Skin epidermis (tissue), 12 donors: ENCODE measurements at regions not wholly inside any gene's neighbourhood (a gene's known extent, or its start where the extent isn't known, plus 50 kb on each side); places are given as distances from the start of the nearest gene placed in this dataset.
"Not testable (repeated sequence)": the region's sequence is repeated elsewhere in the genome, so short reads cannot be mapped to it uniquely, and the experiment has no call there.

ENCODE experiments used
- H3K27ac ChIP-seq, 21 experiments: fragments of 200-600 bp; sonication (generic) in 11 of 21; one replicate each; pipeline ENCODE4 v1.5.0; 2020; ENCODE audit warnings: mild to moderate bottlenecking in 3 of 21, inconsistent platforms in 2 of 21, moderate library complexity in 2 of 21
- H3K4me3 ChIP-seq, 7 experiments: fragments of 200-600 bp; sonication (generic) in 2 of 7; one replicate each; pipeline ENCODE4 v1.5.0; 2020; ENCODE audit warnings: inconsistent platforms in 2 of 7, mild to moderate bottlenecking in 2 of 7, moderate library complexity in 1 of 7

- no peak overlapping the region for H3K27ac ChIP-seq
- H3K4me3 ChIP-seq: no peak overlapping the region
These were observed 50.4 kb upstream of the SOD1 start for GRCh38 chr21:31609081-31609480.

GRCh38 chr21:31607791-31608190, 51.7 kb upstream of the SOD1 start:
- Histone ChIP-seq H3K27ac (no peak overlapping the region), H3K4me3 (no peak overlapping the region)

DNA sequence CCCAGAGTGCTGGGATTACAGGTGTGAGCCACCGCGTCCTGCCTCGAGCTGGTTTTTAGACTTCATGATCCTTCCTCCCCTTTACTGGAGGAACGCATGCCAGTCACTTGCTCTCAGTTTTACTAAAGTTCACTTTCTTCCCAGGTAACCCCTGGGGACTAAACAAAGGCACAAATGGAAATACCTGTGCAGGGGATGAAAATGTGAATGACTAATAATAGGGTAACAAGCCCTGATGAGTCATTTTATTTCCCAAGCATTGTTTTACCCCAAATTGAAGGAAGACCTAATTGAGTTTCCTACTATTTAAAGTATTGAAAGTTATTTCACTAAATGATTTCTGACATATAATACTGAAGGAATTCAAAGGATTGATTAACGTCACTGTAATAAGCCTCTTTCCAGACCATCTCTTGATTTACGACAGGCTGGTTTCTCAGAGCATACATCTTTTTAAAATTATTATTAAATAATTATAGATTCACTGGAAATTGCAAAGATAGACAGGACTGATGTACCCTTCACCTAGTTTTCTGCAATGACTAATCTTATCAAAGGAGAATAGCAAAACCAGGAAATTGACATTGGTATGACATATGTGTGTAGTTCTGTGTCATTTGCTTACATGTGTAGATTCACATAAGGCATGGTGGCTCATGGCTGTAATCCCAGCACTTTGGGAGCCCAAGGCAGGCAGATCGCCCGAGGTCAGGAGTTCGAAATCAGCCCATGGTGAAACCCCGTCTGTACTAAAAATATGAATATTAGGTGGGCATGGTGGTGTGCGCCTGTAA, 53.2 kb upstream of the SOD1 start:
- H3K27ac ChIP-seq: no peak overlapping the region
- H3K4me3 ChIP-seq: no peak overlapping the region

DNA sequence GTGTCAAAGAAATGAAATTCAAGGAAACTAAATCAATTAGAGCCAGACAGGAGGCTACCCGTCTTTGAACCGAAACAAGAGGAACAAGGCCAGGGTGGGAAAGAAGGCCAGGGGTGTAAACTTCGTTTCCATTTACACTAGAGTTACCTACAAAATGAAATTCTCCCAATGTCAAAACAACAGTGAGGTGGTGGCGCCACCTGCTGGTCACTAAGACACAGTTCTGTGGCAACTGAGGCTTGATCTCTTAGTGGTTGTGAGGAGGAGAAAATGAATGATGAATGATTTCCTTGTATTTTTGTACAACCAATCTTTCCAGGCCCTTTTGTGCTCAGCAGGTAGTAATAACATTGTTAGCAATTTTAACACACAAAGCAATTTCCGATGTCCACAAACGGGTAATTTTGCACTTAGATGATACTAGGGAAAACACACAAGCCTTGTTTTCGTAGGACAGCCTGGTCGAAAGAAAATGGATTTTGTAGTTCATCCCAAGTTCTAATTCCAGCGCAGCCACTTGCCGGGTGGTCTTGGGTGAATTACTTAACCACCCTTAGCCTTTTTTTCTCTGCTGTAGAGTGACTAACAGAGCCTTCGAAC, 54.8 kb upstream of the SOD1 start:
- Histone ChIP-seq H3K4me3 (no peak overlapping the region), H3K27ac (no peak overlapping the region)

DNA sequence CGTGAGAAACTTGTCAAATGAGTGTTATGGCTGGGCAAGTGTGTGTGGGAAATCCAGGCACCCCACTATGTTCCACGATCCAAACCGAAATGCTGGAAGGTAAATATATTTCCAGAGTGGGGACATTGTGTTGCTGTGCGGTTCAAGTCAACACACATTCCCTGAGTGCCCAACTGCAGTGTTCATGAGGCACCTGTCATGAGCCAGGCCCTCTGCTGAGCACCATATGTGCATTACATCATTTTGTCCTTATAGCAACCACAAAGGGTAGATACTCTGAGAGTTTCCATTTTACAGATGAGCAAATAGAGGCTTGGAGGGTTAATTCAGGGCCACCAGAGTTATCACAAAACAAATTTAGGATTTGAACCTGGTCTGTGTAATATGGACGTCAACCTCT, 59.9 kb upstream of the SOD1 start:
- no peak overlapping the region for H3K4me3 ChIP-seq
- H3K27ac ChIP-seq: no peak overlapping the region

- H3K27ac ChIP-seq: no peak overlapping the region
- no peak overlapping the region for H3K4me3 ChIP-seq
These were observed 60.5 kb upstream of the SOD1 start for GRCh38 chr21:31599013-31599412.

GRCh38 chr21:31597683-31598082, 61.8 kb upstream of the SOD1 start:
- no peak overlapping the region for H3K4me3 ChIP-seq
- H3K27ac ChIP-seq: no peak overlapping the region

- H3K4me3 ChIP-seq: no peak overlapping the region
- no peak overlapping the region for H3K27ac ChIP-seq
These were observed 63.4 kb upstream of the SOD1 start for GRCh38 chr21:31596055-31596454.

GRCh38 chr21:31594726-31595125, 64.8 kb upstream of the SOD1 start:
- no peak overlapping the region for H3K4me3 ChIP-seq
- no peak overlapping the region for H3K27ac ChIP-seq

DNA sequence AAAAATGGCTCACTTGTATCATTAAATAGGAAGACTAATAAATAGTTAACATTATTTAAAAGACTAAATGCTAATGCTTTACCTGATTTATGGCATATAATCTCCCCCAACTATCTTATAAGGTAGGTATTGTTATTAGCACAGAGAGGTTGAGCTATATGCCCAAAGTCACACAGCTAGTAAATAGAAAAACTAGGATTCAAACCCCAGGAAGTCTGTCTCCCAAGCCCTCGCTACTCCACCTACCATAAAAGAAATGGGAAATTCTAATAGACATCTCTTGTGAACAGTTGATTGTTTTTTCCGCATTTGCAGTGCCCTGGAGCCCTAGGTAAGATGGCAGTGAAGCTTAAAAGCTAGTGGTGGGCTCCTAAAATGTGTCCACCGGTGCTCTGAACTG, 65.2 kb upstream of the SOD1 start:
- H3K4me3 ChIP-seq: no peak overlapping the region
- H3K27ac ChIP-seq: no peak overlapping the region

- no peak overlapping the region for H3K27ac ChIP-seq
- no peak overlapping the region for H3K4me3 ChIP-seq
These were observed 66.4 kb upstream of the SOD1 start for GRCh38 chr21:31592963-31593560.

DNA sequence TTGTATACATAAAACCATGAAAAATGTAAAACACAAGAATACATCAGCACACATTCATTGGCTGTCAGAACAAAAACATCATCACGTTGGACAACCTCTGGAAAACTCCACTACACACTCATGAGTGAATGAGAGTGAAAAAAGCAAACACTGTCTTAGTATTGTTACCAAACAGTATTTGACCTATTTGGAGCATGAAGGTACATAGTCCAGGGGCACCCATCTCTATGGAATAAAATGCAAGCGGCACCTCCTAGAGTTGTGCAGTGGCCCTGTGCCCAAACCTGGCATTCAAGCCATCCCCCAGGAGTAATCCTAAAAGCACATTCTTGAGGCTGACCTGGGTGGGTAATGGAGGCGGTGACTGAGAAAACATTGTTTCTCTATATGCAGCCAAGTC, 67.0 kb upstream of the SOD1 start:
- Histone ChIP-seq H3K4me3 (no peak overlapping the region), H3K27ac (no peak overlapping the region)

DNA sequence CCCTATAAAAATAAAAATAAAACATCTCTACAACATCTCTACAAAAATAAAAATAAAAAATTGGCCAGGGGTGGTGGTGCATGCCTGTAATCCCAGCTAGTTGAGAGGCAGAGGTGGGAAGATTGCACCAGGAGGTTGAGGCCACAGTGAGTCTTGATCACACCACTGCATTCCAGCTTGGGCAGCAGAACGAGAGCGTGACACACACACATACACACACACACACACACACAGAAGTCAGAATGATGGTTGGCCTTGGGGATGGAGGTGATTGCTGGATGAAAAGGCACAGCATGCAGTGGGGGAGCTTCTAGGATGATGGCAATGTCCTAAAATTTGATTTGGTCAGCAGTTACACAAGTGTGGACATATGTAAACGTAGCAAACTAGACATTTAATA, 69.7 kb upstream of the SOD1 start:
- no peak overlapping the region for H3K27ac ChIP-seq

GRCh38 chr21:31586118-31586517, 73.4 kb upstream of the SOD1 start:
- no peak overlapping the region for H3K27ac ChIP-seq
- no peak overlapping the region for H3K4me3 ChIP-seq

More for the DNA sequence above, 69.7 kb upstream of the SOD1 start:
- H3K4me3 ChIP-seq: no peak overlapping the region

DNA sequence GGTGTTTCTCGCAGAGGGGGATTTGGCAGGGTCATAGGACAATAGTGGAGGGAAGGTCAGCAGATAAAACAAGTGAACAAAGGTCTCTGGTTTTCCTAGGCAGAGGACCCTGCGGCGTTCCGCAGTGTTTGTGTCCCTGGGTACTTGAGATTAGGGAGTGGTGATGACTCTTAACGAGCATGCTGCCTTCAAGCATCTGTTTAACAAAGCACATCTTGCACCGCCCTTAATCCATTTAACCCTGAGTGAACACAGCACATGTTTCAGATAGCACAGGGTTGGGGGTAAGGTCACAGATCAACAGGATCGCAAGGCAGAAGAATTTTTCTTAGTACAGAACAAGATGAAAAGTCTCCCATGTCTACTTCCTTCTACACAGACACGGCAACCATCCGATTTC, 75.6 kb upstream of the SOD1 start:
- H3K4me3 ChIP-seq, H3K27ac ChIP-seq: not testable (repeated sequence)

- Histone ChIP-seq H3K4me3 (no peak overlapping the region), H3K27ac (no peak overlapping the region)
These were observed 76.0 kb upstream of the SOD1 start for GRCh38 chr21:31583498-31583897.

- Histone ChIP-seq H3K27ac (no peak overlapping the region), H3K4me3 (no peak overlapping the region)
These were observed 78.6 kb upstream of the SOD1 start for GRCh38 chr21:31580866-31581276.

- H3K4me3 ChIP-seq: no peak overlapping the region
- H3K27ac ChIP-seq: no peak overlapping the region
These were observed 82.2 kb upstream of the SOD1 start for GRCh38 chr21:31577271-31577670.

DNA sequence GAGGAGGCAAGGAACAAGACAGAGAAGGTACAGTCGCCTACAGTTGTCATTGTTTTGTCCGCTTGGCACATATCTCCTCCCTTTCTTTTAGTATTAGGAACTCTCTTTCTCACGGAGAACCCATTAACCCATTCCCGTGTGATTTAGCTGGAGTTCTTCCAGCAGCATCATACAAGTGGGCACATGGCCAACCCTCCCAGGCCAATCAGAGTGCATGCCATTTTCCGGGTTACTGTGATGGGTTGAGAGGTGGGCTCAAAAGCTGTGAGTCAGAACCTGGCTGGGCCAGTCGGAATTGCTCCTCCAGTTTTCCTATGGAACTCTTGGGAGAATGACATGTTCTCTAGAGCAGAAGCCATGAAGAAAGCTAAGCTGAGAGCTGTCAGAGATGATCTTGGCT, 83.1 kb upstream of the SOD1 start:
- H3K27ac ChIP-seq: peak overlapping the region in 1 of 21 experiments; percentile 18
- no peak overlapping the region for H3K4me3 ChIP-seq

DNA sequence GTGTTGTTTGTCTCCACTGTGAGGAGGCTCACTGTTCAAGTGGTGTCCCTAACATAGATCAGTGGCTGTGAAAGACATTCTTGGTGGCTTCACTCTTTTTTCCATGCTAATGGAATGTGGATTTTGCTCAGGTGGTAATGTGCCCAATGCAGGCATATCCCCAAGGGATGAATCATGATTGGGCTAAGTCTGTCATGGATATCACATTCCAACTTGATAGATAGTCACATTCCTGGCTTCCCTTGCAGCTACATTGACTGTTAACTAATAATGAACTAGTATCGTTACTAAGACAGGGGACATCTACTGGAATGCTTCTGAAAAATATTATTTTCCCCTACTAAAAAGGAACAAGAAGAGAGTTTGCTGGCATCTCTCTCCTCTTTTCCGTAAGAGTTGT, 86.3 kb upstream of the SOD1 start:
- Histone ChIP-seq H3K27ac (no peak overlapping the region), H3K4me3 (no peak overlapping the region)

- no peak overlapping the region for H3K4me3 ChIP-seq
- H3K27ac ChIP-seq: no peak overlapping the region
These were observed 87.6 kb upstream of the SOD1 start for GRCh38 chr21:31571879-31572278.
